Neural progenitor cell (in vitro differentiated cells): ENCODE measurements at regions not wholly inside any gene's neighbourhood (a gene's known extent, or its start where the extent isn't known, plus 50 kb on each side); places are given as distances from the start of the nearest gene placed in this dataset.

ENCODE experiments used
- CTCF ChIP-seq: fragments of 200-600 bp; sonication (generic); IDR thresholded peaks from 2 replicates; pipeline ENCODE4 v1.5.1; 2017; ENCODE audit warnings: antibody characterized with exemption, mild to moderate bottlenecking
- EZH2 ChIP-seq: fragments of 200-600 bp; sonication (generic); IDR thresholded peaks from 2 replicates; pipeline ENCODE4 v1.6.1; 2017; ENCODE audit warnings: antibody characterized with exemption, mild to moderate bottlenecking, moderate library complexity

- TF ChIP-seq CTCF (no peak), EZH2 (no peak)
Measured at GRCh38 chr4:147219145-147219544, 261.8 kb upstream of the EDNRA start.
